ENCODE measurements at regions not wholly inside any gene's neighbourhood (a gene's known extent, or its start where the extent isn't known, plus 50 kb on each side); places are given as distances from the start of the nearest gene placed in this dataset.
A peak's percentile ranks its signal among the peaks of the same experiment; 100 is the strongest.

DNA sequence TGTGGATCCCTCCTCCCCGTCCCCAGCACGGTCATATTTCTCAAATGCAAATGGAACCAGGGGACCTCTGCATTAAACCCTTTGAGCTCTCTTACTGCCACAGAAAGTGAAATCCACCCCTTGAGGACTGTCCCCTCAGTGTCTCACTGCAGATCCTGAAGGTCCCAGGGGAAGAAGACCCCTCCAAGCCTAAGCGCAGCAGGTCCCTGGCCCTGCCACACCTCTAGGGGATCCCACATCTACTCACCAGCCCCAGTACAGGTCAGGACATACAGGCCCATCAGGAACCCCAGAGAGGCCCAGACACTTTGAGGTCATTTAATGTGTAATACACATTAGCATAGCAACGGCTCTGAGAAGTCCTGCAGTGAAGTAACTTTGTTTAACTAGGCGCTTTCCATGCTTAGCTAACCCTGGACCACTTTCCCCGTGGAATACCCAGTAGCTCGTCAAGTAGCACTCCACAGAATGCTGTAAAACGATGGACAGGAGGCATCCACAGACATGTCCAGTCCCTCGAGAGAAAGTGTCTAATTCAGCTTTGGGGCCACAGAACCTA is 54.7 kb upstream of the ALDH1B1 start:
- intact Hi-C loops (cut with DNase I) = no loop called here
- 84 to 87% methylated on average over 8 to 9 of the region's 9 CpGs for WGBS, 2 donors
- H3K4me3 ChIP-seq = no peak overlapping the region
- peak in 1 of 4 donors; percentile 7 for DNase-seq
- H3K27ac ChIP-seq = peak overlapping the region in 2 of 4 donors; percentile 67 to 73
- TF ChIP-seq POLR2A (IDR thresholded peaks at IDR 0.05) = no peak
- TF ChIP-seq, protein P1, sequence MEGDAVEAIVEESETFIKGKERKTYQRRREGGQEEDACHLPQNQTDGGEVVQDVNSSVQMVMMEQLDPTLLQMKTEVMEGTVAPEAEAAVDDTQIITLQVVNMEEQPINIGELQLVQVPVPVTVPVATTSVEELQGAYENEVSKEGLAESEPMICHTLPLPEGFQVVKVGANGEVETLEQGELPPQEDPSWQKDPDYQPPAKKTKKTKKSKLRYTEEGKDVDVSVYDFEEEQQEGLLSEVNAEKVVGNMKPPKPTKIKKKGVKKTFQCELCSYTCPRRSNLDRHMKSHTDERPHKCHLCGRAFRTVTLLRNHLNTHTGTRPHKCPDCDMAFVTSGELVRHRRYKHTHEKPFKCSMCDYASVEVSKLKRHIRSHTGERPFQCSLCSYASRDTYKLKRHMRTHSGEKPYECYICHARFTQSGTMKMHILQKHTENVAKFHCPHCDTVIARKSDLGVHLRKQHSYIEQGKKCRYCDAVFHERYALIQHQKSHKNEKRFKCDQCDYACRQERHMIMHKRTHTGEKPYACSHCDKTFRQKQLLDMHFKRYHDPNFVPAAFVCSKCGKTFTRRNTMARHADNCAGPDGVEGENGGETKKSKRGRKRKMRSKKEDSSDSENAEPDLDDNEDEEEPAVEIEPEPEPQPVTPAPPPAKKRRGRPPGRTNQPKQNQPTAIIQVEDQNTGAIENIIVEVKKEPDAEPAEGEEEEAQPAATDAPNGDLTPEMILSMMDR (IDR thresholded peaks at IDR 0.05) = no peak
- no peaks in the 10 kb centered on the region for H3K36me3 ChIP-seq (replicated peaks in 1 of 2; ENCODE audit: insufficient read depth in 1 of 2, low read depth in 2 of 2)
- peak; percentile 1 for ATAC-seq
- no peaks in the 10 kb centered on the region for H3K27me3 ChIP-seq
- H3K4me1 ChIP-seq = peaks cover 51% of the 10 kb centered on the region
- no peaks in the 10 kb centered on the region for H3K9me3 ChIP-seq

DNA sequence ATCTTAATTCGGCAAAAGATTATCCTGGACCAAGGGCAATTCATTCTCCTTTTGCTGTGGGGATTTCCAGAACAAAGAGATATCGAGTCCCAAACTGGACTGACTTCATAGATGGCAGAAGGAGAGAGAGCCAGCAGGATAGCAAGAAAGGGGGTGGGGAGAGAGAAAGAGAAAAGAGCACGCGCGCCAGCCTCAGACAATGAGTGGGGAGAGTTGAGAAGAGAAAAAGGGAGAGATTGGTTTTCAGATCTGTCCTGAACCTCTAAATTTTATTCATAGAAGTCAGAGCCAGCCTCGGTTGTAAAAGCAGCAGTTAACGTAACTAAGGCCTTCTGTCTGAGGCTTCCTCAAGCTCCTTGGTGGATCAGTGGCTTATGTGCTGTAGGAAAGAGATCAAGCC is 55.3 kb upstream of the ALDH1B1 start:
- ATAC-seq (no peak), DNase-seq (no peak)
- Histone ChIP-seq H3K9me3 (no peaks in the 10 kb centered on the region), H3K36me3 (replicated peaks in 1 of 2; ENCODE audit: insufficient read depth in 1 of 2, low read depth in 2 of 2) (no peaks in the 10 kb centered on the region), H3K27ac (peak overlapping the region in 1 of 4 donors; percentile 73), H3K27me3 (no peaks in the 10 kb centered on the region), H3K4me3 (no peak overlapping the region), H3K4me1 (peaks cover 57% of the 10 kb centered on the region)
- no peak for TF ChIP-seq POLR2A (IDR thresholded peaks at IDR 0.05)
- TF ChIP-seq, protein P1 (IDR thresholded peaks at IDR 0.05) = no peak
- intact Hi-C loops (cut with DNase I) = no loop called here
- 68 to 83% methylated on average over 7 of the region's 7 CpGs for WGBS, 2 donors

DNA sequence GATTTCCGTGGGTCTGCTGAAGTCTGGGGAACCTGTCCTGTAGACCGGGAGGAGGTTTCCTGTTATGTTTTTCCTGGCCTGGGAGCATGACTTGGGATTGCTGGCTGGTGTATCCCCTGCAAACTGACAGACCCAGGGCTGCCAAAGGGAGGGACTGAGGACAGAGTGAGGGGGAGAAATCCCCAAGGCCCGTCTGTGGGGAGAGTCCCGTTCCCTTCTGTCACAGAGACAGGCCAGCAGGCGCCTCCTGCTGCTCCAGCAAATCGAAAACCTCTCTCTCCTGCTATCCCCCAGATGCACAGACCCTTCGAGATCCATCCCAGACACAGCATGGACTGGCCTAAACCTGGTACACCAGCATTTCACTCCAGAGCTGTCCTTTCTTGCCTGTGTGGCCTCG is 56.2 kb upstream of the ALDH1B1 start:
- intact Hi-C loops (cut with DNase I) = no loop called here
- peak overlapping the region in 1 of 4 donors; percentile 10 for H3K27ac ChIP-seq
- DNase-seq = peak in 1 of 4 donors; percentile 8
- no peak for ATAC-seq
- H3K36me3 ChIP-seq (replicated peaks in 1 of 2; ENCODE audit: insufficient read depth in 1 of 2, low read depth in 2 of 2) = no peaks in the 10 kb centered on the region
- WGBS, 2 donors = 82 to 83% methylated on average over 6 to 8 of the region's 8 CpGs
- H3K4me3 ChIP-seq = no peak overlapping the region
- H3K27me3 ChIP-seq = no peaks in the 10 kb centered on the region
- TF ChIP-seq, protein P1 (IDR thresholded peaks at IDR 0.05) = no peak
- no peak for TF ChIP-seq POLR2A (IDR thresholded peaks at IDR 0.05)
- no peaks in the 10 kb centered on the region for H3K9me3 ChIP-seq
- peaks cover 65% of the 10 kb centered on the region for H3K4me1 ChIP-seq

DNA sequence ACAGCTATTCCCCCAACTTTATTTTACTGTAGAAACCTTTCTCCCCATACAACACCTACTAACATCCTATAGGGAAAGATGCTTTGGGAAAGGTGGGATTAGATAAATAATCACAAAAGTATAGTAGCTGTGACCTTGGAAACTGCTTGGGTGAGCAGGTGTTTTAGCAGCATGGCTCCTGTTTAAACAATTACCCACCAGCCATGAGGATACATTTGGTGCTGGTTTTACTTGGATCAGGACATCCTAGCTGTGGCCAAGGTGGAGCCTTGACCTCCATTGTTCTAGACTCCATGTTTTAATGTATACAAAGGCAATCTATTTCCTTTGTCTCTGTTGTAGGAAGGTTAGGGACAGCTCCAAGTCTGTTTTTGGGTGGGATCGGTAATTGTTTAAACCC is 56.8 kb upstream of the ALDH1B1 start:
- no peaks in the 10 kb centered on the region for H3K36me3 ChIP-seq (replicated peaks in 1 of 2; ENCODE audit: insufficient read depth in 1 of 2, low read depth in 2 of 2)
- no peak for TF ChIP-seq POLR2A (IDR thresholded peaks at IDR 0.05)
- no peaks in the 10 kb centered on the region for H3K27me3 ChIP-seq
- no peaks in the 10 kb centered on the region for H3K9me3 ChIP-seq
- 73 to 100% methylated on average over 1 of the region's 1 CpG for WGBS, 2 donors
- intact Hi-C loops (cut with DNase I) = no loop called here
- DNase-seq = no peak
- ATAC-seq = no peak
- peaks cover 72% of the 10 kb centered on the region for H3K4me1 ChIP-seq
- no peak overlapping the region for H3K4me3 ChIP-seq
- H3K27ac ChIP-seq = peak overlapping the region in 1 of 4 donors; percentile 10

DNA sequence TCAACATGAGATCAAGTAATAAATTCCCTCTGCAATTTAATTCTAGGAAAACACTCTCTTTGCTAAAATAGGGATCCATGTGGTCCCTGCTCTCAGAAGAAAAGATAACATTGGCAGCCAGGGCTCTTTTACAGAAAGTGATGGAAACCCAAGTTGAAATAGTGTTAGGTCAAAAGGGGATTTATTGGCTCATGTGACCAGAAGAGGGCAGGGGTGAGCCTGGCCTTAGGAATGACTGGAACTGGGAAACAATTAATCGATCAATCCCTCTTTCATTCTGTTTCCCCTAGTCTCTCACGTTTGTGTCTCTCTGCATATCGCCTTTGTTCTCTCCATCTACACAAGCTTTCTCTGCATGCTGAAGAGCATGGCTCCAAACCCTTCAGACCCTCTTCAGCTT is 58.3 kb upstream of the ALDH1B1 start:
- intact Hi-C loops (cut with DNase I) = no loop called here
- no peak for TF ChIP-seq POLR2A (IDR thresholded peaks at IDR 0.05)
- TF ChIP-seq, protein P1 (IDR thresholded peaks at IDR 0.05) = peak in 5 of 7 experiments; percentile 28 to 38 (median 33)
- H3K4me1 ChIP-seq = peaks cover 72% of the 10 kb centered on the region
- no peak for DNase-seq
- no peak for ATAC-seq
- no peaks in the 10 kb centered on the region for H3K36me3 ChIP-seq (replicated peaks in 1 of 2; ENCODE audit: insufficient read depth in 1 of 2, low read depth in 2 of 2)
- WGBS, 2 donors = 45 to 46% methylated on average over 3 of the region's 3 CpGs
- no peaks in the 10 kb centered on the region for H3K27me3 ChIP-seq
- H3K27ac ChIP-seq = peak overlapping the region in 2 of 4 donors; percentile 11
- H3K9me3 ChIP-seq = no peaks in the 10 kb centered on the region
- H3K4me3 ChIP-seq = no peak overlapping the region

Data from body of pancreas (tissue), 4 donors.